Osteoblast (primary cell): ENCODE measurements at regions not wholly inside any gene's neighbourhood (a gene's known extent, or its start where the extent isn't known, plus 50 kb on each side); places are given as distances from the start of the nearest gene placed in this dataset.
A peak's percentile ranks its signal among the peaks of the same experiment; 100 is the strongest.
"Not testable (repeated sequence)": the region's sequence is repeated elsewhere in the genome, so short reads cannot be mapped to it uniquely, and the experiment has no call there.

Source experiments
- DNase-seq: peaks from one replicate; pipeline ENCODE4 v3.0.0; 2011; ENCODE audit warnings: low spot score, mixed read lengths; ENCODE audit not compliant: insufficient read length; ENCODE audit errors: missing footprints
- H2AFZ ChIP-seq: 2 replicates; pipeline ENCODE4 v1.6.0; 2011; ENCODE audit warnings: mild to moderate bottlenecking, low read length
- H3K27ac ChIP-seq: 2 replicates; pipeline ENCODE4 v1.5.1; 2011; ENCODE audit warnings: mild to moderate bottlenecking, low read depth, low read length, moderate library complexity
- H3K27me3 ChIP-seq: 2 replicates; pipeline ENCODE4 v1.6.0; 2012; ENCODE audit warnings: mild to moderate bottlenecking, control low read depth, inconsistent platforms, low read length, moderate library complexity; ENCODE audit not compliant: insufficient read depth
- H3K36me3 ChIP-seq: 2 replicates; pipeline ENCODE4 v1.5.1; 2011; ENCODE audit warnings: mild to moderate bottlenecking, low read length, control low read depth, moderate library complexity; ENCODE audit not compliant: insufficient read depth
- H3K4me1 ChIP-seq: 2 replicates; pipeline ENCODE4 v1.5.1; 2011; ENCODE audit warnings: mild to moderate bottlenecking, low read length, control low read depth, moderate library complexity; ENCODE audit not compliant: insufficient read depth
- H3K4me2 ChIP-seq: 2 replicates; pipeline ENCODE4 v1.6.0; 2011; ENCODE audit warnings: mild to moderate bottlenecking, low read length; ENCODE audit not compliant: insufficient read depth
- H3K4me3 ChIP-seq: fragments of 200-600 bp; sonication (generic); 3 replicates; pipeline ENCODE4 v1.5.1; 2012; ENCODE audit warnings: mild to moderate bottlenecking, low read length, inconsistent platforms; ENCODE audit not compliant: insufficient read depth
- H3K79me2 ChIP-seq: 2 replicates; pipeline ENCODE4 v1.6.0; 2012; ENCODE audit warnings: mild to moderate bottlenecking, low read length, control low read depth, inconsistent platforms; ENCODE audit not compliant: insufficient read depth
- H3K9me3 ChIP-seq: 2 replicates; pipeline ENCODE4 v1.5.1; 2011; ENCODE audit warnings: low read depth, low read length, control low read depth
- H4K20me1 ChIP-seq: 2 replicates; pipeline ENCODE4 v1.6.0; 2012; ENCODE audit warnings: mild to moderate bottlenecking, low read length, control low read depth; ENCODE audit not compliant: insufficient read depth
- TF ChIP-seq, protein P1 (sequence below): IDR thresholded peaks from 2 replicates; pipeline ENCODE4 v1.5.1; 2011; ENCODE audit warnings: mild to moderate bottlenecking, low read depth, low read length, moderate library complexity; ENCODE audit errors: extremely low read depth

DNA sequence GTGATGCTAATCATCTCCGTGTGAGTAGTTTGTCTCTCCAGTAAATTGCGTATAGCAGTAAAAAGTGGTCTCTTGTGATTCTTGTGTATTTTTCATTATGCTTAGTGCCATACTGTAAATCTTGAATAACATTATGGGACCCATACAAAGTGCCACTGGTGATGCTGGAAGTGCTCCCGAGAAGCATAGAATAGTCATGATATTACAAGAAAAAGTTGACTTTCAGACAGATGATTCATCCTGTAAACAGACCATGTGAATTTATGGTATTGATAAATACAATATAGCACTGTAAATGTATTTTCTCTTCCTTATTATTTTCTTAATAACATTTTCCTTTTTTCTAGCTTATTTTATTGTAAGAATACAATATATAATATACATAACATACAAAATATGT lies 74.6 kb upstream of the CDK6 start:
- no peak overlapping the region for H2AFZ ChIP-seq
- no peaks in the 10 kb centered on the region for H4K20me1 ChIP-seq
- H3K4me1 ChIP-seq: no peaks in the 10 kb centered on the region
- H3K9me3 ChIP-seq: no peaks in the 10 kb centered on the region
- TF ChIP-seq, protein P1, sequence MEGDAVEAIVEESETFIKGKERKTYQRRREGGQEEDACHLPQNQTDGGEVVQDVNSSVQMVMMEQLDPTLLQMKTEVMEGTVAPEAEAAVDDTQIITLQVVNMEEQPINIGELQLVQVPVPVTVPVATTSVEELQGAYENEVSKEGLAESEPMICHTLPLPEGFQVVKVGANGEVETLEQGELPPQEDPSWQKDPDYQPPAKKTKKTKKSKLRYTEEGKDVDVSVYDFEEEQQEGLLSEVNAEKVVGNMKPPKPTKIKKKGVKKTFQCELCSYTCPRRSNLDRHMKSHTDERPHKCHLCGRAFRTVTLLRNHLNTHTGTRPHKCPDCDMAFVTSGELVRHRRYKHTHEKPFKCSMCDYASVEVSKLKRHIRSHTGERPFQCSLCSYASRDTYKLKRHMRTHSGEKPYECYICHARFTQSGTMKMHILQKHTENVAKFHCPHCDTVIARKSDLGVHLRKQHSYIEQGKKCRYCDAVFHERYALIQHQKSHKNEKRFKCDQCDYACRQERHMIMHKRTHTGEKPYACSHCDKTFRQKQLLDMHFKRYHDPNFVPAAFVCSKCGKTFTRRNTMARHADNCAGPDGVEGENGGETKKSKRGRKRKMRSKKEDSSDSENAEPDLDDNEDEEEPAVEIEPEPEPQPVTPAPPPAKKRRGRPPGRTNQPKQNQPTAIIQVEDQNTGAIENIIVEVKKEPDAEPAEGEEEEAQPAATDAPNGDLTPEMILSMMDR: no peak
- no peaks in the 10 kb centered on the region for H3K79me2 ChIP-seq
- no peak for DNase-seq
- no peaks in the 10 kb centered on the region for H3K27me3 ChIP-seq
- no peak overlapping the region for H3K4me2 ChIP-seq
- no peak overlapping the region for H3K4me3 ChIP-seq
- no peaks in the 10 kb centered on the region for H3K36me3 ChIP-seq
- H3K27ac ChIP-seq: no peak overlapping the region

DNA sequence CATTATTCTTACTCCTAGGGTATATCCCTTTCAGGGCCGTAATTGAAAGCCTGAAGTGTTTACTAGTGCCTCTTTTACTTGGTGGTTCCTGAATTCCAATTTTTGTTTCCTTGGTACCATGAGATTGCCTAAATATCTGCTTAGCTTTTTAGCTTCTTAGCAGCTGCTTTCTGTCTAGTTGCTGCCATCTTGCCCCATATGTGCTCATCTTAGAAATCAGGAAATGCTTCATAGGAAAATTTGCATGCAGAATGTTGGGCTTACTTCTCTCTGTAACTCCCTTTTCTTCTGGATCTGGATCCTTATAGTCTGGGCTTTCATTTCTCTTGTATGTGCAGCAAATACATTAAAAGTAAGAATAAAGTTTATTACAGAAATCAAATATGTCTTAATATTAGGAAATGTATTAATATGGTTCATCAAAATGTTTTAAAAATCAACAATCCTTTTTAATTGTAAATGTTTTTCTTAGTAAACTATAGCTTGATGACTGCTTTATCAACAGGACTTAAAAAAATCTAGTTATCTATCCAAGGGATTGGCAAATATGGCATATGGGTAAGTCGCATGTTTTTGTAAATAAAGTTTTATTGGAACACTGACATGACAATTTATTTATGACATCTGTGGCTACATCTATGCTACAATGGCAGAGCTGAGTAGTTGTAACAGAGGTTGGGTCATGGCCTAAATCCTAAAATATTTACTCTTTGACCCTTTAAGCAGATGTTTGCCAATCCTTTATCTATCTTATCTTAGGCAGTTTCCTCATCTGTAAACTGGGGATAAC lies 73.5 kb upstream of the CDK6 start:
- H3K27me3 ChIP-seq: no peaks in the 10 kb centered on the region
- no peak for DNase-seq
- no peak overlapping the region for H2AFZ ChIP-seq

DNA sequence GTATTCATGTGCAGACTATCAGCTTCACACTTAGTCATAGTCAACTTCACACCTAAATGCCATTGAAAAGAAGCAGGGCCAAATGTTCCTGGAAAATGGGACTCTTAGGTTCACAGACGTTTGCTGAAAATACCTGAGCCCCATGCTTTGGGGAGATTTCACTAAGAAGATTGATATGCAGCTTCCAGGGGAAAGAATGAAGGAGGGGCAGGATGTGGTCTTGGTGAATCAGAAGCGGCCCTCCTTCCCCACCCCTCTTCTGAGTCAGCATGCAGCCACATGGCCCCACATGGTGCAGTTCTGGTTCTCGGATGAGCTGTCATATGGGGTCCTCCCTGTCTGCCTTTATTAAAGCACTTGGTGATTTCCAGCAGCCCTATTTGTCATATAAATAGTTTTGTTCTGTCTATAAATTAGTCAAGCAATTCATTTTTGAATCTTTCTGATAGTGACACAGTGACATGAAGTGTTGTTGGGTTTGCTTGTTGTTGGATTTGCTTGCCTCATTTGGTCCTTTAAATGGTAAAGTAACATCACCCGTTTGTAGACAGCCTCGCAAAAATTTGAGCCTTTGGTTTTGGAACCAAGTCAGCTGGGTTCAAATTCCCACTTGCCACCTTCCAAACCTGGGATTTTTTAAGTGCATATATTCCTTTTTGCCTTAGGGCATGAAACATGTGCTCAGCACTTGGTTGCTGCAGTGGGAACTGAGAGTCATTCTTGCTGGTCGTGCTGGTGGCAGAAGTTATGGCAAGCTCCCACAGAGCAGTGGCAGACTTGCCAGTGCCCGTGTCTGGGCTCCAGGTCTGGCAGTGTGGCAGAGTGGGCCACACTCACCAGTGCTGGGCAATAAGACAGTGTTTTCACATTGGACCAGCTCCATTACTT lies 68.1 kb upstream of the CDK6 start:
- Histone ChIP-seq H3K4me2 (peak overlapping the region; percentile 62), H3K27me3 (no peaks in the 10 kb centered on the region), H4K20me1 (no peaks in the 10 kb centered on the region), H3K36me3 (no peaks in the 10 kb centered on the region), H3K4me3 (no peak overlapping the region), H3K4me1 (peaks cover 11% of the 10 kb centered on the region), H3K27ac (peak overlapping the region; percentile 57), H2AFZ (peak overlapping the region; percentile 50), H3K79me2 (no peaks in the 10 kb centered on the region), H3K9me3 (no peaks in the 10 kb centered on the region)
- TF ChIP-seq, protein P1: no peak
- DNase-seq: peak; percentile 58

More for the DNA sequence above, 73.5 kb upstream of the CDK6 start:
- no peaks in the 10 kb centered on the region for H3K36me3 ChIP-seq
- no peak overlapping the region for H3K4me3 ChIP-seq
- no peak overlapping the region for H3K4me2 ChIP-seq
- H3K27ac ChIP-seq: no peak overlapping the region
- H3K9me3 ChIP-seq: no peaks in the 10 kb centered on the region
- peaks cover 2% of the 10 kb centered on the region for H3K4me1 ChIP-seq
- no peaks in the 10 kb centered on the region for H3K79me2 ChIP-seq
- no peaks in the 10 kb centered on the region for H4K20me1 ChIP-seq
- TF ChIP-seq, protein P1: no peak

DNA sequence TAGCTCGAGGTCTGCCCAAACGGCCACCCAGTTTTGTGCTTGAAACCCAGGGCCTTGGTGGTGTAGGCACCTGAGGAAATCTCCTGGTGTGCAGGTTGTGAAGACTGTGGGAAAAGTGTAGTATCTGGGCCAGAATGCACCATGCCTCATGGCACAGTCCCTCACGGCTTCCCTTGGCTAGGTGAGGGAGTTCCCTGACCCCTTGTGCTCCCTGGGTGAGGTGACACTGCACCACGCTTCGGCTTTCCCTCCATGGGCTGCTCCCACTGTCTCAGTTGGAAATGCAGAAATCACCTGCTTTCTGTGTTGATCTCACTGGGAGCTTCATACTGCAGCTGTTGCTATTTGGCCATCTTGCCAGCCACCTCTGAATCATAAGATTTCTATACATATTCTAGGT lies 62.4 kb upstream of the CDK6 start:
- TF ChIP-seq, protein P1: no peak
- no peaks in the 10 kb centered on the region for H3K36me3 ChIP-seq
- no peak overlapping the region for H3K27ac ChIP-seq
- H3K9me3 ChIP-seq: no peaks in the 10 kb centered on the region
- H3K4me3 ChIP-seq: no peak overlapping the region
- no peaks in the 10 kb centered on the region for H4K20me1 ChIP-seq
- DNase-seq: no peak
- no peak overlapping the region for H2AFZ ChIP-seq
- H3K27me3 ChIP-seq: no peaks in the 10 kb centered on the region
- H3K4me2 ChIP-seq: no peak overlapping the region
- H3K79me2 ChIP-seq: no peaks in the 10 kb centered on the region
- H3K4me1 ChIP-seq: no peaks in the 10 kb centered on the region

DNA sequence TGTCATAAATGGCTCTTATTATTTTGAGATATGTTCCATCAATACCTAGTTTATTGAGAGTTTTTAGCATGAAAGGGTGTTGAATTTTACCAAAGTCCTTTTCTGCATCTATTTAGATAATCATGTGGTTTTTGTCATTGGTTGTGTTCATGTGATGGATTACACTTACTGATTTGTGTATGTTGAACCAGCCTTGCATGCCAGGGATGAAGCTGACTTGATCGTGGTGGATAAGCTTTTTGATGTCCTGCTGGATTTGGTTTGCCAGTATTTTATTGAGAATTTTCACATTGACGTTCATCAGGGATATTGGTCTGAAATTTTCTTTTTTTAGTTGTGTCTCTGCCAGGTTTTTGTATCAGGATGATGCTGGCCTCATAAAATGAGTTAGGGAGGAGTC lies 58.5 kb upstream of the CDK6 start:
- not testable (repeated sequence) for H2AFZ ChIP-seq, H3K79me2 ChIP-seq, H3K27ac ChIP-seq, H3K36me3 ChIP-seq, H3K4me1 ChIP-seq, H3K27me3 ChIP-seq, DNase-seq, H3K4me3 ChIP-seq, H3K4me2 ChIP-seq, H4K20me1 ChIP-seq, H3K9me3 ChIP-seq
